Glomerular visceral epithelial cell (primary cell): ENCODE measurements at regions not wholly inside any gene's neighbourhood (a gene's known extent, or its start where the extent isn't known, plus 50 kb on each side); places are given as distances from the start of the nearest gene placed in this dataset.
"Not testable (repeated sequence)": the region's sequence is repeated elsewhere in the genome, so short reads cannot be mapped to it uniquely, and the experiment has no call there.

Source experiments
- DNase-seq: peaks from one replicate; pipeline ENCODE4 v3.0.0-alpha.2; 2016; ENCODE audit errors: extremely low spot score

GRCh38 chr1:34369701-34370455 is 193.2 kb downstream of the C1orf94 start:
- no peak for DNase-seq

DNA sequence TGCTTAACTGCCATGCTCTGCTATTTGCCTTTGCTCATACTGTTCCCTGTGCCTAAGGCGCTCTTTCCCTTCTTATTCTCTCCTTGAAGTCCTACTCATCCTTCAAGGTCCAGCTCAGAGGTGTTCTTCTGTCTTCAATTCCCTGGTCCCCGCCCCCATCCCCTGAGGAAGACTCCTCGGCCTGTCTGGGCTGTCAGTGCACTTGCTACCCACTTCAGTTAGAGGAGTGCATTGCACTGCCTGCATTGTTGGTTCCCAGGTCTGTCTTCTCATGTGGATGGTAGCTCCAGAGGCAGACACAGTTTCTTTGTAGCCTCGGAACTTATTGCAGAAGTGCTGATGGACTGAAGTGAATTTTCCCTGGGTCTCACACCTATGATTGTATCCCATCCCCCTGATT is 194.0 kb downstream of the C1orf94 start:
- DNase-seq, result no peak

DNA sequence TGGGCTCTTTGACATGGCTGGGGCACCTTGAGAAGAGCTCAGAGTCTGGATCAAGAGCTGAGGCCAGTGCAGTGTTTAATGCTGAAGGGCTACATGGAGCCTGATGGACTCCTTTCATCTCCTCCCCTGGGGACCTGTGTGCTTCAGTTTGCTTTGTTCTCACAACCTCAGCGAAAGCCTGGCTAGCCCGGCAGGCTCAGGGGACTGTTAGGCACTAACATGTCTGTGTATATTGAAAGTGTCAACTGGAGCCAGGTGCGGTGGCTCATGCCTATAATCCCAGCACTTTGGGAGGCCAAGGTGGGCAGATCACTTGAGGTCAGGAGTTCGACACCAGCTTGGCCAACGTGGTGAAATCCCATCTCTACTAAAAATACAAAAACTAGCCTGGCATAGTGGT is 194.5 kb downstream of the C1orf94 start:
- not testable (repeated sequence) for DNase-seq

DNA sequence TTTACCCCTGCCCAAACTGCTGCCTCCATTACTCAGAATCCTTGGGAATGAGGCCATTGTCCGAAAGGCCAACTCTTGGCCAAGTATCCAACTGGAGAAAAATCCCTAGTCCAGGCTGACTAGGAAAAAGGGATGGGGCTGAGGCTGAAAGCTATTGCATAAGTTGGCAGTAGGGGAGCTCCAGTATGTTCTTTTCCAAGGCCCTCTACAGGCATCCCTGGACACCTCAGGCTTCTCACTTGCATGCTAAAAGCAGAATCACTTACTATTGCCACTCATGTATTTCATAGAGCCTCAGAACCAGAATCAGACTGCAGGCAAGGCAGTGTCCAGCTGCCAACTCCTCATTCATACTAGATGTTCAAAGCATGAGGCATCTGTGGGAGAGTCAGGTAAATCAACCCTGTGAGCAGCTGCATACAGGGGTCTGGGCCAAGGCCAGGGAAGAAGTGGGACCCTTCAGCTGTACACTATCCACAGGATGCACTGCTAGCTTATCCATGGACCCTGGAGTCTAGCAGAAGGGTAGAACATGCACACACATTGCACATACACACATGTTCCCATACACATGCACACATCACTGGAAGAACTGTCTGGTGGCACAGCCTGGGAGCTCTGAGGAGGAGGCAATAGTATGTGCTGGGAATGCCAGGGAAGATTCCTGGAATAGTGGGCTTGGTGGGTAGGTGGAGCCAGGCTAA is 195.3 kb downstream of the C1orf94 start:
- no peak for DNase-seq

- DNase-seq, result no peak
Measured at GRCh38 chr1:34372891-34373290, 196.2 kb downstream of the C1orf94 start.

- no peak for DNase-seq
Measured at GRCh38 chr1:34373912-34374311, 197.2 kb downstream of the C1orf94 start.

- no peak for DNase-seq
Measured at GRCh38 chr1:34376531-34376930, 199.8 kb downstream of the C1orf94 start.

DNA sequence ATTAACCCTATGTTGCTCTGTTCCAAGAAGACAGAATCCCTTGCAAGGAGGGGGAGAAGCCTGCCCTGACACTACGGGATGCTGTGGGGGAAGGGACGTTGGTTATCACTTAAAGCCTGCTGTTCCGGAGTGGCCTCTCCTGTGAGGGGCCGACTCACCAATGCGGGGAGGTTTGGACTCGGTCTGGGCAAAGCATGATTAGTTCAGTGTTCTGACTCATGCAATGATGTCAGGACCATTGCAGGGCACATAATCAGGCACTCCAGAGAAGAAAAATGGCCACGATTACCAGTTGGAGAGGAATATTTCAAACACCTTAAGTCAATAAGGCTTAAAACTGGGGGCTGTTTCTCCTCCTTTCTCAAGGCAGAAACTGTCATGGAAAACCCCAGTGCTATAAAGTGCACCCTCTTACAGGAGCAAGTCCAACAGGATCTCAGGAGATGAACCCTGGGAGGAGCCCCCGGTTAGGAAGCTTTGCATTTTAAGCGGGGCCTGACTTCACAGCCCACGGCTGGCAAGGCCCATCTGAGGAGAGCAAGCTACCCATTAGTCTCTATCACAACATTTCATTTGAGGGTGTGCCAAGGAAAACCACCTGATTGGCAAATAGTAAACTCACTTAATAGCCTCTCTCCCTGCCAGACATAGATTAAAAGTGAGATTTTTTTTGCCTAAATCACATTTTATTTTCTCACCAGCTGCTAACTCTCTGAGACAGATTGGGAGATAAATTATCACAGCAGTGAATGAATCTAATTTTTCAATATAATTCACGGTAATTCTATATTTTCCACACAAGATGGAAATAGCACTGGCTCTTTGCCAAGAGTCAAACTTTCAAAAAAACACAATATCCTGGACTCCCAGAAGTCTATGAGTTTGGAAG is 202.5 kb downstream of the C1orf94 start:
- DNase-seq, result no peak

GRCh38 chr1:34379911-34380310 is 203.2 kb downstream of the C1orf94 start:
- DNase-seq, result no peak

DNA sequence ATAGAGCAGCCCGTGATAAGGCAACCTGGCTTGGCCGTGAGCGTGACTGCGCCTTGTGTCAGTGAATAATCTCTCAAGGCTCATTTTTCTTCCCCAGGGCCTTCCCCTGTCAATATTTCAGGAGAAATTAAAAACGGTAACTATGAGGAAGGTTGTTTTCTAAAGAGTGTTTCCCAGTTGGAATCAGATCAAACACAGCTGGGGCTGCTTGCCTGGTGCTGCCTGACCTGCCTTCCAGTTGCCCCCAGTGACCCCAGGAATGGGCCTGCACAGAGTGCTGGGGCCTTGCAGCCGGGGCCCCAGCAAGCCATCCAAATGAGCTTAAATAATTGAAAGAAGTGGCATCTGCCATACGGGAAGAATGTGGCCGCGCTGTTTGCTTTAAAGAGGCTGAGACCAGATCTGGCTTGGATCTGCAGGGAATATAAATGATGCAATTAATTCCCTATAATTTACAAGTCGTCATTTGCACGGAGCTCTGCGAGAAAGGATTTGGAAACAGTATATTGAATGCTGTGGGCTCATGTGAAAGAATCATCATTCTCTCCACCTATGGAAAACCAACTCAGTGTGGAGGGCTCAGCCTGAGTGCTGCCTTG is 203.9 kb downstream of the C1orf94 start:
- DNase-seq, result no peak

DNA sequence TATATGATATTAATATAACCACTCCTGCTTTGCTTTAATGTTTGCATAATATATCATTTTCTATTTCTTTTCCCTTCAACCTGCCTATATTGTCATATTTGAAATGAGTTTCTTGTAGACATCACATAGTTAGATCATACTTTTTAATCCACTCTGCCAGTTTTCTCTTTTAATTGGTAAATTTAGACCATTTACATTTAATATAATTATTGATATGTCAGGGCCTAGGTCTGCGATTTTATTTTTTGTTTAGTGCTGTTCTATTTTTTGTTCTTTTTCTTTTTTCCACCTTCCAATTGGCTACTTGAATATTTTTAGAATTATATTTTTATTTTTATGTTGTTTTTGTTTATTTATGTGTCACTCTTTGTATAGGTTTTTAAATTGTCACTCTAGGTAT is 213.3 kb downstream of the C1orf94 start:
- no peak for DNase-seq

GRCh38 chr1:34396042-34396441 is 219.3 kb downstream of the C1orf94 start:
- no peak for DNase-seq

DNA sequence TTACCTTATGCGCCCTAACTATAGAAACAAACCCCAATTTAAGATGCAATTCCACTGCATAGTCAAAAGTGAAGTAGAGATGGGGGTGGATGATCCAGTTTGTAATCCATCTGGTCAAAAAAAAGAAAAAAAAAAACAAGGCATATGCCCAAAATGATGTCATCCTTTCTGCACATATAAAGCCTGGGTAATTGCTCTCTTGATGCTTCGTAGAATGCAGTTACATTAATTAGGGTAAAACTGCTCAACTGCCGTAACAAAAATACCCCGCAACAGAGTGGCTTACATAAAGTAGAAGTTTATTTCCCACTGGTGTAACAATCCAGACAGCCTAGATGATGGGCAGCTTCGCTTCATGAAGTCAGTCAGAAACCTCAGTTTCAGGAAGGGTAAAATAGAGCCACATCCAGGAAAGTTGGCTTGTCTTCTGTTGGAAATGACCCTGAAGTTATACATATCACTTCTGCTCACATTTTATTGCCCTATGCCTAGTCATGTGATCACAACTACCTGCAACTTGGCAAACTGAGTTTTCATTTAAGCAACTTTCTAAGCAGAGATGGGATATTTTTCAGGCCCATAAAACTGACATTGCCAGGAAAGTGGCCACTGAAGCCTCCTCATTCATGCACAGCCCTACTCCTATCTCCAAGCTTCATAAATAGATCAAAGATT is 221.7 kb downstream of the C1orf94 start:
- no peak for DNase-seq

GRCh38 chr1:34398916-34399275 is 222.2 kb downstream of the C1orf94 start:
- no peak for DNase-seq

GRCh38 chr1:34400675-34401074 is 224.0 kb downstream of the C1orf94 start:
- DNase-seq, result no peak

- DNase-seq, result no peak
Measured at GRCh38 chr1:34403156-34403555, 226.4 kb downstream of the C1orf94 start.

GRCh38 chr1:34404804-34405203 is 228.1 kb downstream of the C1orf94 start:
- DNase-seq, result no peak

GRCh38 chr1:34405266-34405959 is 228.7 kb downstream of the C1orf94 start:
- no peak for DNase-seq

- DNase-seq, result no peak
Measured at GRCh38 chr1:34406377-34406776, 229.7 kb downstream of the C1orf94 start.

DNA sequence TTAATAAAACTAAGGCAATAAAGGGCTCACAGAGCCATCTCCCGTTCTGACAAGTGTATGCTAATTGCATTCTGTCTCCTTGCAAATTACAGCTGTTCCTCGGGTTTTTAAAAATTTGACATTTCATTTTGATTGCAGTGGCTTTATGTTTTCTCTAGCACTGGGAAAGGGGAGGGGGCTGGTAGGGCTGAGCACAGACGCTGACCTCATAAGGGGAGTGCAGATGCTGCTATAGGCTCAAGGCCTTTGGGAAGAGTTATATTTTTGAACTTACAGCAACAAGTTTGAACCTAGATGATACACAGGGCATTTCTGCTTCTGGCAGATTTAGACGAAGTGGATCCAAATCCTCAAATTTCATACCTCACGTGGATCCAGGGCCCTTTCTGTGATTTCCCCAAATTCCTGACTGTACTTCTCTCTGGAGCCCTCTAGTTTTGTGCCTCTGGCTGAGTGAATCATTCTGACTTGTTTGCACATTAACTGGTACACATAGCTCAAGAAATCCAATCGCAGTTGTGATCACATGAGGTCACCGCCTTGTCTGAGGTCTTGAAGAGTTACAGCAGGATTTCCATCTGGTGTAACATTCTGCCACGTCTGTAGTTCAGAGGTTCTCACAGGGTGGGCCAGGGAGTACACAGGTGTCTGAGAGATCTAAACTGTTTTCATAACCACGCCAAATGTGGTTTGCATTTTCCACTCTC is 230.3 kb downstream of the C1orf94 start:
- DNase-seq, result no peak
